Skin of body (tissue), 1 donor: ENCODE measurements at regions not wholly inside any gene's neighbourhood (a gene's known extent, or its start where the extent isn't known, plus 50 kb on each side); places are given as distances from the start of the nearest gene placed in this dataset.

ENCODE experiments used
- DNase-seq: peaks from one replicate; lab custom pipeline; 2025; lab: John Stamatoyannopoulos, UW

GRCh38 chrX:20863649-20864048, 510.6 kb upstream of the CNKSR2 start:
- no peak for DNase-seq

DNA sequence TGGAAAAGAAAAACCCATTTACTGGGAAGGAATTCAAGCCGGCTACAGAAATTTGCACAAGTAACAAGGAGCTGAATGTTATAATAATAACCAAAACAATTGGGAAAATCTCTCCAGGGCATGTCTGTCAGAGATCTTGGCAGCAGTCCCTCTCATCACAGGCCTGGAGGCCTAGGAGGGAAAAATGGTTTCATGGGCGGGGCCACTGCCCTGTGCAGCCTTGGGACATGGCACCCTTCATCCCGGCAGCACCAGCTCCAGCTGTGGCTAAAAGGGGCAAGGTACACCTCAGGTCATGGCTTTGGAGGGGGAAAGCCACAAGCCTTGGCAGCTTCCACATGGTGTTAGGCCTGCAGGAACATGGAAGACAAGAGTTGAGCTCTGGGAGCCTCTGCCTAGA, 513.1 kb upstream of the CNKSR2 start:
- DNase-seq, result no peak

- DNase-seq, result no peak
Observed at GRCh38 chrX:20857746-20858145, 516.5 kb upstream of the CNKSR2 start.

GRCh38 chrX:20838477-20838876, 535.7 kb upstream of the CNKSR2 start:
- no peak for DNase-seq

- DNase-seq, result no peak
Observed at GRCh38 chrX:20829665-20830491, 544.3 kb upstream of the CNKSR2 start.

- DNase-seq, result no peak
Observed at GRCh38 chrX:20825984-20826383, 548.2 kb upstream of the CNKSR2 start.

GRCh38 chrX:20803971-20804370, 537.3 kb upstream of the RPS6KA3 start:
- no peak for DNase-seq

- DNase-seq, result no peak
Observed at GRCh38 chrX:20802036-20802435, 535.3 kb upstream of the RPS6KA3 start.

DNA sequence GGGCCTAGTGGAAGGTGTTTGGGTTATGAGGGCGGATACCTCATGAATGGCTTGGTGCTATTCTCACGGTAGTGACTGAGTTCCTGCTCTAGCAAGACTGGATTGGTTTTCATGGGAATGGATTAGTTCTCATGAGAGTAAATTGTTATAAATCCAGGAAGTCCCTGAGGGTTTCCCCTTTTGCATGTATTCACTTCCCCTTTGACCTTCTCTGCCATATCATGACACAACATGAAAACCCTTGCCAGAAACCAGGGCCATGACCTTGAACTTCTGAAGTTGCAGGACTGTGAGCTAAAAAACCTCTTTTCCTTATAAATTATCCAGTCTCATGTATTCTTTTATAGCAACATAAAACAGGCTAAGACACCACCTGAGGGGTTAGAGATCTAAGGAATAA, 529.7 kb upstream of the RPS6KA3 start:
- no peak for DNase-seq

GRCh38 chrX:20789103-20789502, 522.4 kb upstream of the RPS6KA3 start:
- DNase-seq, result no peak

DNA sequence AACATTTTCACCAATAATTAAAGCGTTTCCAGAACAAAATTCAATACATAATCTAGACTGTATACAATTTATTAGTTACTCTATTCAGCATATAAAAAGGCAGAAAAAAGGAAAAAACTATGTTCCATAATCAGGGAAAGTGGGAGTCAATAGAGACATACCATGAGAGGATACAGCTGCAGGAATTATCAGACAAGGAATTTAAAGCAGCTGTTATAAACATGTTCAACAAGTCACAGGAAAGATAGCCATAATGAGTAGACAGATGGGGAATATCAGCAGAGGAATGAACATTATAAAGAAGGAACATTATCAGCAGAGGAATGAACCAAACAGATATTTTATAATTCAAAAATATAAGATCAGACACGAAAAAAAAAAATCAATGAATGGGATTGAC, 500.6 kb upstream of the RPS6KA3 start:
- no peak for DNase-seq

- no peak for DNase-seq
Observed at GRCh38 chrX:20756585-20756984, 489.9 kb upstream of the RPS6KA3 start.

- DNase-seq, result no peak
Observed at GRCh38 chrX:20753076-20753475, 486.4 kb upstream of the RPS6KA3 start.

- no peak for DNase-seq
Observed at GRCh38 chrX:20746690-20747089, 480.0 kb upstream of the RPS6KA3 start.

DNA sequence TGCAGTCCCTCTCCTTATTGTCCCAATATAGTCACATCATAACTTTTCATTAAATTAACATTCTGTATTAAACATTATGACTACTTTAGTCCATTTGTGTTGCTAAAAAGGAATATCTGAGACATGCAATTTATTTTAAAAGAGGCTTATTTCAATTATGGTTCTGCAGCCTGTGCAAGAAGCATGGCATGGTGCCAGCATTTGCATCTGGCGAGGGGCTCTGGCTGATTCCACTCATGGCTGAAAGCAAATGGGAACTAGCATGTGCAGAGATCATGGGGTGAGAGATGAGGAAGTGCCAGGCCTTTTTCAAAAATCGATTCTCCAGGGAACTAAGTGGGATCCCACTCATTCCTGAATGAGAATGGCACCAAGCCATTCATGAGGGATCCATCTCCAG, 476.3 kb upstream of the RPS6KA3 start:
- peak; percentile 21 for DNase-seq

- DNase-seq, result peak; percentile 5
Observed at GRCh38 chrX:20742106-20742505, 475.4 kb upstream of the RPS6KA3 start.

- DNase-seq, result no peak
Observed at GRCh38 chrX:20740443-20740842, 473.7 kb upstream of the RPS6KA3 start.

- DNase-seq, result no peak
Observed at GRCh38 chrX:20739038-20739745, 472.5 kb upstream of the RPS6KA3 start.

- DNase-seq, result peak; percentile 88
Observed at GRCh38 chrX:20729416-20729815, 462.7 kb upstream of the RPS6KA3 start.

- no peak for DNase-seq
Observed at GRCh38 chrX:20727447-20727846, 460.7 kb upstream of the RPS6KA3 start.

DNA sequence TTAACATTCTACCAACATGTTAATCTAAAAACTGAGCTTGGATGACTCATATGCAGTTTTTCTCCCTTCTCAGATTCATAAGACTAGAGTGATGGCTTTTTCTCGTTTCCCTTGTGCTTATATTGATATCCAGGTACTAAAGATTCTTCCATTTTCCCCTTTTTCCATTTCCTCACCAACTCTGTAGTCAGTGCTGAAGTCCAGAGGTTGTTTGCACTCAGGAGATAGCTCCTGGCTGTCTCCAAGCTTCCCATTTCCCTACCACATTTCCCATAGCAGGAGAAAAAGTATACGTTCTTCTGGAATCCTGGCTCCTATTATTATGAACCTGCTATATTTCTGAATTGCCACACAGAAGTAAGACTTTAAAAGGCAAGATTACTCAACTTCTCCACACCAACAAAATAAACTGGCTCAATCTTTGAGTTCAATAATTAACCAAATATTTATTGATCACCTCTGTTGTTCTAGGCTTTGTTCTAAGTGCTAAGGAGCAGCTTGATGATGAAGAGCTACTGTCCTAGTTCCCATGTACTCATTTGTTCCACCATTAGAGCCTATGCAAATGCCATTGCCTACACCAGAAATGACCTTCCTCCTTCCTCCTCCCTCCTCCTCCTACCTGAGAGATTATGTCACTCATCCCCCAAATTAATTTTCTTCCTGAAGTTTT, 454.4 kb upstream of the RPS6KA3 start:
- DNase-seq, result no peak

DNA sequence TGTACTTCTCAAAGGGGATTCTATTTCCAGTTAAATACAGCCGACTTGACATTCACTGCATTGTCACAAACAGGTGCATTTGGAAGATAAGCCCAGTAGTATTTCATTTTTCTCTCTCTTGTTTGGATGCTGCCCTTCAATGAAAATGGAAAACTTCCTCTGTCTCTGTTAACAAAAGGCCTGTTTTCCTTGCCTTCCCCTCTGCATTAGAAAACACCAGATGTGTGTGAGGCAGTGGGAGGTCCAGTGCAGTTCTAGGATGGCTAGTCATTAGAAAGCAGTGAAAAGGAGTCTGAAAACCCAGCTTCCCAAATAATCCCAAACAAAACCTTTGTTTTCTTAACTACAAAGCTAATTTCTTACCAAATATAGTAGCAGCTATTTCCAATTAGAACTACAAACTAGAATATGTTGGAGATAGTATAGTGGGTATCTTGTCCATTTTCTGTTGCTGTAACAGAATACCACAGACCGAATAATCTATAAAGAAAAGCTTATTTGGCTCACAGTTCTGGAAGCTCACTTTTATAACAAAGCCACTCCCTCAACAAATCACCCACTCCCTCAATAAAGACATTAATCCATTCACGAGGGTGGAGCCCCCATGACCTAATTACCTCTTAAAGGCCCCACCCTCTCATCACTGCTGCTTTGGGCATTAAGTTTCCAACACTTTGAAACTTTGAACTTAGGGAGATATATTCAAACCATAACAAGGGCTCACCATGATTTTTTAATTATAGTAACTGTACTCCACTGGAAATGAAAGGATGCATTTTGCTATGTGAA, 452.1 kb upstream of the RPS6KA3 start:
- no peak for DNase-seq
